Heart left ventricle (tissue), 16 donors: ENCODE measurements at regions not wholly inside any gene's neighbourhood (a gene's known extent, or its start where the extent isn't known, plus 50 kb on each side); places are given as distances from the start of the nearest gene placed in this dataset.

Source experiments
- ATAC-seq, 4 donors: fragments of 200-7000 bp; cut with Tn5 transposase; one replicate each; pipeline ENCODE4 v1.9.1; 2020 to 2022; ENCODE audit warnings: moderate library complexity in 4 of 4, mild to moderate bottlenecking in 3 of 4, moderate number of reproducible peaks in 1 of 4
- DNase-seq, 5 donors: peaks; one replicate each; pipeline ENCODE4 v3.0.0-alpha.2; 2020
- H3K27ac ChIP-seq, 12 donors: fragments of 200-600 bp; sonication (generic) in 4 of 12; one replicate each; pipeline versions ENCODE4 v1.5.0 to v1.8.0; 2016 to 2022; ENCODE audit warnings: mild to moderate bottlenecking in 2 of 12
- H3K27me3 ChIP-seq, 9 donors: fragments of 200-600 bp; sonication (generic) in 2 of 9; one replicate each; pipeline versions ENCODE4 v1.5.1 to v1.8.0; 2016 to 2022; ENCODE audit warnings: mild to moderate bottlenecking in 3 of 9
- H3K36me3 ChIP-seq, 9 donors: fragments of 200-600 bp; sonication (generic) in 2 of 9; one replicate each; pipeline versions ENCODE4 v1.5.0 to v1.8.0; 2018 to 2022; ENCODE audit warnings: mild to moderate bottlenecking in 2 of 9
- H3K4me1 ChIP-seq, 12 donors: fragments of 200-600 bp; sonication (generic) in 4 of 12; one replicate each; pipeline versions ENCODE4 v1.5.0 to v1.8.0; 2016 to 2022; ENCODE audit warnings: mild to moderate bottlenecking in 3 of 12
- H3K4me3 ChIP-seq, 12 donors: fragments of 200-600 bp; sonication (generic) in 4 of 12; one replicate each; pipeline versions ENCODE4 v1.5.0 to v1.8.0; 2017 to 2022; ENCODE audit warnings: mild to moderate bottlenecking in 9 of 12, moderate library complexity in 4 of 12
- H3K9me3 ChIP-seq, 12 donors: fragments of 200-600 bp; sonication (generic) in 4 of 12; one replicate each; pipeline versions ENCODE4 v1.5.0 to v1.8.0; 2016 to 2022; ENCODE audit warnings: mild to moderate bottlenecking in 1 of 12
- POLR2A ChIP-seq, 2 donors: fragments of 450-650 bp; IDR thresholded peaks; one replicate each; pipeline ENCODE4 v1.6.1; 2017; ENCODE audit warnings: antibody characterized with exemption in 2 of 2, mild to moderate bottlenecking in 2 of 2, moderate library complexity in 2 of 2
- WGBS, 4 donors: extraction: QIAGEN DNeasy Blood & Tissue Kit in 2 of 4; methylation state at CpG; one replicate each; pipeline versions ENCODE4 v1.1.5 to v1.1.7; 2013 to 2018; 5-methylcytosine and 5-hydroxymethylcytosine counted together
- intact Hi-C, 10 donors: fragments of 100-400 bp; cut with DNase I; formaldehyde crosslinking; loops; one replicate each; pipeline versions ENCODE4 v1.11.1 to v1.14.2; 2022
- TF ChIP-seq, protein P1 (sequence below), 12 donors: fragments of 200-600 bp; sonication (generic) in 4 of 12; IDR thresholded peaks; one replicate each; pipeline versions ENCODE4 v1.5.0 to v1.8.0; 2018 to 2022; ENCODE audit warnings: antibody characterized with exemption in 12 of 12, mild to moderate bottlenecking in 5 of 12
- donor health status: ischemic (EF 13 %, LVEDD 7.1; RV severe dilation, severe dysfunction).
- donor health status: healthy with polysubstance abuse.
- donor health status: DM: no; HTN: yes; CAD: no.
- donor health status: DM: no; HTN: no; CAD: no.
- donor health status: ischemic (EF 25% LVEDD 6.9; RV normal size, moderate dysfunction).
- donor health status: ischemic (EF 25% LVEDD 5.7; RV mildly dilated, moderate dysfunction).
- donor health status: healthy.
- donor health status: DM: yes; HTN: yes; CAD: no.
- donor health status: ischemic (EF 35%, LVEDD 5.7; RV mildly dilated, moderate dysfunction).
- donor health status: nonischemic (EF 11% LVEDD 7.7; RV severe dilation, severe dysfunction).
- donor health status: DM: yes; HTN: yes; CAD: no.
- donor health status: PGD.
- donor health status: ischemic (EF 29% LVEDD 5.4; RV normal size, mild dysfunction).
- donor health status: nonischemic (EF 23%, LVEDD 6.1; RV moderate dilation, normal function).

DNA sequence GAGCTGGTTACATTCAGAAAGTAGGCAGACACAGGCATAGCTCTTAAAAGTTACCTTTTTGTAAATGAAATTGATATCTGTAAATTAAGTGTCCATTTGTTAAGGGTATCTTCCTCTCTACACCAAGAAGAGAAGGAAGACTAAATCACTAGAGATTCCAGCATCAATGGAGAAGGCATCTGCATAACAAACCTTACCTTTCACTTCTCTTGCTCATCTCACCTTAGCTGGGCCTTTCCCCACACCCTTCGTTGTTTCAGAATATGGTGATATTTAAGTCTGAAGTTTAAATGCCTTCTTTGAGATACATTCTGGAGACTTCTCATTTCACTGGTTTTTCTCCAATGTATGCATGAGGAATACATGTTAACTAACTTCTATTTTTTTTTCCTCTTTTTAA is 54.5 kb upstream of the TGFBR2 start:
- Histone ChIP-seq H3K4me3 (no peak overlapping the region), H3K9me3 (no peaks in the 10 kb centered on the region), H3K27ac (no peak overlapping the region), H3K36me3 (no peaks in the 10 kb centered on the region), H3K4me1 (peaks cover 0 to 10% (median 0%) of the 10 kb centered on the region in 12 donors), H3K27me3 (no peaks in the 10 kb centered on the region)
- intact Hi-C loops = loop anchor here in 1 of 10 donors (10.0 kb wide), 1 partner anchor 1223 kb away; no protein-coding TSS in a partner anchor
- TF ChIP-seq POLR2A (IDR thresholded peaks at IDR 0.05) = no peak
- TF ChIP-seq, protein P1, sequence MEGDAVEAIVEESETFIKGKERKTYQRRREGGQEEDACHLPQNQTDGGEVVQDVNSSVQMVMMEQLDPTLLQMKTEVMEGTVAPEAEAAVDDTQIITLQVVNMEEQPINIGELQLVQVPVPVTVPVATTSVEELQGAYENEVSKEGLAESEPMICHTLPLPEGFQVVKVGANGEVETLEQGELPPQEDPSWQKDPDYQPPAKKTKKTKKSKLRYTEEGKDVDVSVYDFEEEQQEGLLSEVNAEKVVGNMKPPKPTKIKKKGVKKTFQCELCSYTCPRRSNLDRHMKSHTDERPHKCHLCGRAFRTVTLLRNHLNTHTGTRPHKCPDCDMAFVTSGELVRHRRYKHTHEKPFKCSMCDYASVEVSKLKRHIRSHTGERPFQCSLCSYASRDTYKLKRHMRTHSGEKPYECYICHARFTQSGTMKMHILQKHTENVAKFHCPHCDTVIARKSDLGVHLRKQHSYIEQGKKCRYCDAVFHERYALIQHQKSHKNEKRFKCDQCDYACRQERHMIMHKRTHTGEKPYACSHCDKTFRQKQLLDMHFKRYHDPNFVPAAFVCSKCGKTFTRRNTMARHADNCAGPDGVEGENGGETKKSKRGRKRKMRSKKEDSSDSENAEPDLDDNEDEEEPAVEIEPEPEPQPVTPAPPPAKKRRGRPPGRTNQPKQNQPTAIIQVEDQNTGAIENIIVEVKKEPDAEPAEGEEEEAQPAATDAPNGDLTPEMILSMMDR (IDR thresholded peaks at IDR 0.05) = no peak
- DNase-seq = no peak
- no peak for ATAC-seq
- WGBS, 4 donors = 98 to 100% (median 98%) methylated on average over 1 of the region's 1 CpG

DNA sequence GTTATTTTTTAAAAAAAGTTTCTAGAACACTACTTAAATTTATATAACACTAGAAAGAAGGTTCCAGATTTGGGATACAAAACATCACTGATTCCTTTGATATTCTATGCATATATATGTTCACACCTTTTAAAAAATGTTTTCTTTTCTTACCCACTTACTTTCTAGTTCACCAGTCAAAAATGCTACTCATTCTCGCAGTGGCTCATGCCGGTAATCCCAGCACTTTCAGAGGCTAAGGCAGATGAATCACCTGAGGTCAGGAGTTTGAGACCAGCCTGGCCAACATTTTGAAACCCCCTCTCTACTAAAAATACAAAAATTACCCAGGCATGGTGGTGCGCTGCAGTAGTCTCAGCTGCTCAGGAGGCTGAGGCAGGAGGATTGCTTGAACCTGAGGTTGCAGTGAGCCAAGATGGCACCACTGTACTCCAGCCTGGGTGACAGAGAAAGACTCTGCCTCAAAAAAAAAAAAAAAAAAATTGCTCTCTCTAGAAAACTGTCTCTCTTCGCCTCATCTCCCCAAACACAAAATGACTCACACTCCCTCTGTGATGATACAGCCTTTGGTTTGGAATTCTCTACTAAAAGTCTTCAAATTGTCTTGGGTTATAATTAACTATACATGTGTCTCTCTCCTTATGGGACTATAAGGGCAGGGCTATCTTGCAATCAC is 52.6 kb upstream of the TGFBR2 start:
- no peaks in the 10 kb centered on the region for H3K9me3 ChIP-seq
- DNase-seq (no peak), ATAC-seq (no peak)
- intact Hi-C loops = loop anchor here in 1 of 10 donors (10.0 kb wide), 1 partner anchor 1221 kb away; no protein-coding TSS in a partner anchor
- no peaks in the 10 kb centered on the region for H3K36me3 ChIP-seq
- no peaks in the 10 kb centered on the region for H3K27me3 ChIP-seq
- peaks cover 0 to 10% (median 2%) of the 10 kb centered on the region in 12 donors for H3K4me1 ChIP-seq
- no peak overlapping the region for H3K4me3 ChIP-seq
- no peak overlapping the region for H3K27ac ChIP-seq
- 95 to 98% (median 97%) methylated on average over 4 of the region's 4 CpGs for WGBS, 4 donors
- no peak for TF ChIP-seq POLR2A (IDR thresholded peaks at IDR 0.05)

DNA sequence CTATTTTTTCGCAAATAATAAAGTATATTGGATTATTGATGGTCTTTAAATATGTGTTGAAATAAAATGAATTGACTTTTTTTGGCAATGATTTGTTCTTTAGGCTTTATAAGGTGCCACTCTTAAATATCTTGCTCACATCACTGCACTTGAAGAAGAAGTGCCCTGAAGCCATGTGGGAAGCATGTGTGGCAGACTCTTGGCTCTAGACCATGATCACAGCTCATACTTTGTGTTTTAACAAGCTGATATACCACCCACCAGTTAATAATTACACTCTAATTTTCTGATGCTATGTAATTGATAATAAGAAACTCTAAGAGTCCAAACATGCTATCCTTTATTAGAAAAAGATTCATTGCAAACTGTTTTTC is 52.1 kb upstream of the TGFBR2 start:
- WGBS, 4 donors = 96 to 100% (median 99%) methylated on average over 1 of the region's 1 CpG
- no peaks in the 10 kb centered on the region for H3K27me3 ChIP-seq

DNA sequence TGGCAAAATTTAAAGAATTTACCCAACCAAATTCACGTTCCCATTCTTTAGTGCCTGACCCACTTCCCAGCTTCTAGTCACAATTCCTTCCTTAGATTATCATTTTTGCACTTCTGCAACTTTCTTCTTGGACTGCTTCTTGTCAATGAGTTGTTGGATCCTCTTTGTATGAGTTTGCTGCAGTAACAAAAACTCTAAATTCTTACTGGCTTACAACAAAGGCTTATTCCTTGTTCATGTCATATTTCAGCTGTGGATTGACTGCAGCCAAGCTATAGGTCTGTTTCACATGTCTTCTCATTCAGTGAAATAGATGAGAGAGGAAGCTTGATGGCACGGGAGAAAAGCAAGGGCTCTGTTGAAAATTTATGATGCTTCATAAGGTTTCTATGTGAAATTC is 50.4 kb upstream of the TGFBR2 start:
- 92 to 97% (median 95%) methylated on average over 2 of the region's 2 CpGs for WGBS, 4 donors
- DNase-seq = no peak
- ATAC-seq = no peak
- H3K9me3 ChIP-seq = no peaks in the 10 kb centered on the region
- H3K27me3 ChIP-seq = no peaks in the 10 kb centered on the region
- peaks cover 0 to 3% (median 0%) of the 10 kb centered on the region in 12 donors for H3K4me1 ChIP-seq
- intact Hi-C loops = loop anchor here in 1 of 10 donors (10.0 kb wide), 1 partner anchor 1219 kb away; no protein-coding TSS in a partner anchor
- TF ChIP-seq POLR2A (IDR thresholded peaks at IDR 0.05) = no peak
- TF ChIP-seq, protein P1 (IDR thresholded peaks at IDR 0.05) = no peak
- no peak overlapping the region for H3K27ac ChIP-seq
- H3K36me3 ChIP-seq = no peaks in the 10 kb centered on the region
- H3K4me3 ChIP-seq = no peak overlapping the region

More for the DNA sequence above, 52.1 kb upstream of the TGFBR2 start:
- intact Hi-C loops = loop anchor here in 1 of 10 donors (10.0 kb wide), 1 partner anchor 1220 kb away; no protein-coding TSS in a partner anchor
- DNase-seq (no peak), ATAC-seq (no peak)
- Histone ChIP-seq H3K27ac (no peak overlapping the region), H3K4me1 (peaks cover 0 to 9% (median 2%) of the 10 kb centered on the region in 12 donors), H3K4me3 (no peak overlapping the region), H3K9me3 (no peaks in the 10 kb centered on the region), H3K36me3 (no peaks in the 10 kb centered on the region)
- TF ChIP-seq POLR2A (IDR thresholded peaks at IDR 0.05) = no peak
- TF ChIP-seq, protein P1 (IDR thresholded peaks at IDR 0.05) = no peak
